ENCODE measurements at regions not wholly inside any gene's neighbourhood (a gene's known extent, or its start where the extent isn't known, plus 50 kb on each side); places are given as distances from the start of the nearest gene placed in this dataset.

- whole genome bisulfite sequencing, 2 donors = 66 to 67% methylated on average over 11 to 12 of the region's 12 CpGs
- intact Hi-C loops (cut with DNase I) = no loop called here
- ATAC-seq = no peak
- H3K9me3 ChIP-seq = no peaks in the 10 kb centered on the region
- H3K4me1 ChIP-seq = no peaks in the 10 kb centered on the region
- no peaks in the 10 kb centered on the region for H3K36me3 ChIP-seq (replicated peaks in 1 of 2; ENCODE audit: insufficient read depth in 1 of 2, low read depth in 2 of 2)
- no peak for DNase-seq
- TF ChIP-seq POLR2A (IDR thresholded peaks at IDR 0.05) (no peak), CTCF (IDR thresholded peaks at IDR 0.05) (no peak)
- H3K27ac ChIP-seq = no peak overlapping the region
- H3K27me3 ChIP-seq = no peaks in the 10 kb centered on the region
- H3K4me3 ChIP-seq = no peak overlapping the region
Observed at GRCh38 chr4:186481998-186482790, 73.2 kb downstream of the MTNR1A start.

GRCh38 chr4:186475202-186475601 lies 80.2 kb downstream of the MTNR1A start:
- H3K4me1 ChIP-seq = no peaks in the 10 kb centered on the region
- no peak for ATAC-seq
- H3K36me3 ChIP-seq (replicated peaks in 1 of 2; ENCODE audit: insufficient read depth in 1 of 2, low read depth in 2 of 2) = no peaks in the 10 kb centered on the region
- TF ChIP-seq CTCF (IDR thresholded peaks at IDR 0.05) (no peak), POLR2A (IDR thresholded peaks at IDR 0.05) (no peak)
- H3K27me3 ChIP-seq = no peaks in the 10 kb centered on the region
- intact Hi-C loops (cut with DNase I) = no loop called here
- H3K4me3 ChIP-seq = no peak overlapping the region
- no peaks in the 10 kb centered on the region for H3K9me3 ChIP-seq
- no peak overlapping the region for H3K27ac ChIP-seq
- no peak for DNase-seq
- 50 to 57% methylated on average over 1 of the region's 1 CpG for WGBS, 2 donors

- Histone ChIP-seq H3K4me1 (no peaks in the 10 kb centered on the region), H3K27ac (no peak overlapping the region), H3K4me3 (no peak overlapping the region), H3K9me3 (no peaks in the 10 kb centered on the region), H3K36me3 (replicated peaks in 1 of 2; ENCODE audit: insufficient read depth in 1 of 2, low read depth in 2 of 2) (no peaks in the 10 kb centered on the region), H3K27me3 (no peaks in the 10 kb centered on the region)
- WGBS, 2 donors = 55 to 56% methylated on average over 6 of the region's 6 CpGs
- intact Hi-C loops (cut with DNase I) = no loop called here
- TF ChIP-seq POLR2A (IDR thresholded peaks at IDR 0.05) = no peak
- no peak for TF ChIP-seq CTCF (IDR thresholded peaks at IDR 0.05)
- DNase-seq (no peak), ATAC-seq (no peak)
Observed at GRCh38 chr4:186473933-186474332, 81.4 kb downstream of the MTNR1A start.

GRCh38 chr4:186472948-186473347 lies 82.4 kb downstream of the MTNR1A start:
- Histone ChIP-seq H3K9me3 (no peaks in the 10 kb centered on the region), H3K27ac (no peak overlapping the region), H3K4me3 (no peak overlapping the region), H3K4me1 (no peaks in the 10 kb centered on the region), H3K36me3 (replicated peaks in 1 of 2; ENCODE audit: insufficient read depth in 1 of 2, low read depth in 2 of 2) (no peaks in the 10 kb centered on the region), H3K27me3 (no peaks in the 10 kb centered on the region)
- DNase-seq (no peak), ATAC-seq (no peak)
- WGBS, 2 donors = 18 to 20% methylated on average over 4 of the region's 4 CpGs
- TF ChIP-seq POLR2A (IDR thresholded peaks at IDR 0.05) (no peak), CTCF (IDR thresholded peaks at IDR 0.05) (peak; percentile 39 to 63 (median 56))
- intact Hi-C loops (cut with DNase I) = no loop called here

GRCh38 chr4:186471441-186471840 lies 83.9 kb downstream of the MTNR1A start:
- Histone ChIP-seq H3K4me3 (no peak overlapping the region), H3K9me3 (no peaks in the 10 kb centered on the region), H3K36me3 (replicated peaks in 1 of 2; ENCODE audit: insufficient read depth in 1 of 2, low read depth in 2 of 2) (no peaks in the 10 kb centered on the region), H3K27ac (no peak overlapping the region), H3K27me3 (no peaks in the 10 kb centered on the region), H3K4me1 (no peaks in the 10 kb centered on the region)
- WGBS, 2 donors = 62 to 73% methylated on average over 3 of the region's 3 CpGs
- no peak for ATAC-seq
- DNase-seq = no peak
- intact Hi-C loops (cut with DNase I) = no loop called here
- no peak for TF ChIP-seq CTCF (IDR thresholded peaks at IDR 0.05)
- TF ChIP-seq POLR2A (IDR thresholded peaks at IDR 0.05) = no peak

All from body of pancreas (tissue), 4 donors.